ENCODE measurements at regions not wholly inside any gene's neighbourhood (a gene's known extent, or its start where the extent isn't known, plus 50 kb on each side); places are given as distances from the start of the nearest gene placed in this dataset.

DNA sequence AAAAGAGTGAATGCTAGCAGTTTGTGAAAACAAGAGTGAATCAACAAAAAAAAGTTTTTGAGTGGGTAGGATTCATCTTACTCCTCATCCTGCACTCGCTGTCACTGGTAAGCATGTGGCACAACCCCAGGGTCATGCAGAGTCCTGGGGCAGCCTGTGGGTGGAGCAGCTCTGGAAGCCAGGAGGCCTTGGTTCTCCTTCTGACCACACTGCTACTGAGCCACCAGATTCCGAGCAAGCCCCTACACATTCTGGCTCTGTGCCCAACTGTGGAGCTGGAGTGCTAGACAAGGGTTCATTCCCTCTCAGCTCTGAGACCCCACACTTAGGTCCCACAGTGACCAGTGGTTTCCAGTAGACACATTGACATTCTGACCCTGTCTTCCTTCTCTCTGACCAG is 670.6 kb downstream of the BCL11A start:
- no peak overlapping the region for H2AFZ ChIP-seq (ENCODE audit: low read depth, low read length)
- no peak overlapping the region for H3K9ac ChIP-seq (ENCODE audit: low read length)
- no peaks in the 10 kb centered on the region for H3K36me3 ChIP-seq (ENCODE audit: insufficient read depth, low read length)
- no peak overlapping the region for H3K4me3 ChIP-seq (ENCODE audit: low read length)
- H3K4me2 ChIP-seq (ENCODE audit: low read length) = no peak overlapping the region
- H3F3A ChIP-seq (ENCODE audit: insufficient read depth, low read length, poor library complexity, severe bottlenecking) = peaks cover 10% of the 10 kb centered on the region
- TF ChIP-seq, protein P1, sequence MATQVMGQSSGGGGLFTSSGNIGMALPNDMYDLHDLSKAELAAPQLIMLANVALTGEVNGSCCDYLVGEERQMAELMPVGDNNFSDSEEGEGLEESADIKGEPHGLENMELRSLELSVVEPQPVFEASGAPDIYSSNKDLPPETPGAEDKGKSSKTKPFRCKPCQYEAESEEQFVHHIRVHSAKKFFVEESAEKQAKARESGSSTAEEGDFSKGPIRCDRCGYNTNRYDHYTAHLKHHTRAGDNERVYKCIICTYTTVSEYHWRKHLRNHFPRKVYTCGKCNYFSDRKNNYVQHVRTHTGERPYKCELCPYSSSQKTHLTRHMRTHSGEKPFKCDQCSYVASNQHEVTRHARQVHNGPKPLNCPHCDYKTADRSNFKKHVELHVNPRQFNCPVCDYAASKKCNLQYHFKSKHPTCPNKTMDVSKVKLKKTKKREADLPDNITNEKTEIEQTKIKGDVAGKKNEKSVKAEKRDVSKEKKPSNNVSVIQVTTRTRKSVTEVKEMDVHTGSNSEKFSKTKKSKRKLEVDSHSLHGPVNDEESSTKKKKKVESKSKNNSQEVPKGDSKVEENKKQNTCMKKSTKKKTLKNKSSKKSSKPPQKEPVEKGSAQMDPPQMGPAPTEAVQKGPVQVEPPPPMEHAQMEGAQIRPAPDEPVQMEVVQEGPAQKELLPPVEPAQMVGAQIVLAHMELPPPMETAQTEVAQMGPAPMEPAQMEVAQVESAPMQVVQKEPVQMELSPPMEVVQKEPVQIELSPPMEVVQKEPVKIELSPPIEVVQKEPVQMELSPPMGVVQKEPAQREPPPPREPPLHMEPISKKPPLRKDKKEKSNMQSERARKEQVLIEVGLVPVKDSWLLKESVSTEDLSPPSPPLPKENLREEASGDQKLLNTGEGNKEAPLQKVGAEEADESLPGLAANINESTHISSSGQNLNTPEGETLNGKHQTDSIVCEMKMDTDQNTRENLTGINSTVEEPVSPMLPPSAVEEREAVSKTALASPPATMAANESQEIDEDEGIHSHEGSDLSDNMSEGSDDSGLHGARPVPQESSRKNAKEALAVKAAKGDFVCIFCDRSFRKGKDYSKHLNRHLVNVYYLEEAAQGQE (IDR thresholded peaks at IDR 0.05; ENCODE audit: borderline replicate concordance) = no peak
- TF ChIP-seq, protein P2, sequence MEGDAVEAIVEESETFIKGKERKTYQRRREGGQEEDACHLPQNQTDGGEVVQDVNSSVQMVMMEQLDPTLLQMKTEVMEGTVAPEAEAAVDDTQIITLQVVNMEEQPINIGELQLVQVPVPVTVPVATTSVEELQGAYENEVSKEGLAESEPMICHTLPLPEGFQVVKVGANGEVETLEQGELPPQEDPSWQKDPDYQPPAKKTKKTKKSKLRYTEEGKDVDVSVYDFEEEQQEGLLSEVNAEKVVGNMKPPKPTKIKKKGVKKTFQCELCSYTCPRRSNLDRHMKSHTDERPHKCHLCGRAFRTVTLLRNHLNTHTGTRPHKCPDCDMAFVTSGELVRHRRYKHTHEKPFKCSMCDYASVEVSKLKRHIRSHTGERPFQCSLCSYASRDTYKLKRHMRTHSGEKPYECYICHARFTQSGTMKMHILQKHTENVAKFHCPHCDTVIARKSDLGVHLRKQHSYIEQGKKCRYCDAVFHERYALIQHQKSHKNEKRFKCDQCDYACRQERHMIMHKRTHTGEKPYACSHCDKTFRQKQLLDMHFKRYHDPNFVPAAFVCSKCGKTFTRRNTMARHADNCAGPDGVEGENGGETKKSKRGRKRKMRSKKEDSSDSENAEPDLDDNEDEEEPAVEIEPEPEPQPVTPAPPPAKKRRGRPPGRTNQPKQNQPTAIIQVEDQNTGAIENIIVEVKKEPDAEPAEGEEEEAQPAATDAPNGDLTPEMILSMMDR (IDR thresholded peaks at IDR 0.05; ENCODE audit: poor library complexity, severe bottlenecking) = no peak
- no peak for TF ChIP-seq EP300 (conservative IDR thresholded peaks at IDR 0.05; ENCODE audit: poor library complexity, severe bottlenecking)
- H3K27me3 ChIP-seq (ENCODE audit: insufficient read depth, low read depth, low read length) = no peaks in the 10 kb centered on the region
- no peak overlapping the region for H3K27ac ChIP-seq (ENCODE audit: low read length)
- H3K9me3 ChIP-seq (ENCODE audit: low read length) = no peaks in the 10 kb centered on the region
- no peaks in the 10 kb centered on the region for H3K79me2 ChIP-seq (replicated peaks; ENCODE audit: insufficient read depth, low read length)
- H3K9me2 ChIP-seq (ENCODE audit: insufficient read depth, low read length) = no peaks in the 10 kb centered on the region
- no peaks in the 10 kb centered on the region for H4K20me1 ChIP-seq (ENCODE audit: insufficient read depth)

DNA sequence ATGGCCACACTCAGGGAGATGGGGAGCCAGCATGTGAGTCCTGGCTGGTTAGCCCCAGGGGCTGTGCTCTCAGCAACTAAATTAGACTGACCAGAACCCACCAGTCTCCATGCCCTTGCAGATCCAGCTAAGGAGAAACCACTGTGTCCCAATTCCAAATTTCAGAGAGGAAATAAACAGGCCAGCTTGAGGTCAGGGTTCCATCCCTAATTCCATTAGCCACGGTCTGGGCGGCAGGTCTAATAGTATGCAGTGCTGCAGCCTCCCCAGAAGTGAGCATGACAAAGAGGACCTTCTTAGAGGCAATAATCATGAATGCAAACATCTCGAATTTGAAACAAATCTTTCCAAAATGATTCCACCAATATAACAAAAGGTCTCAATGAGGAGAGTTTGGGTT is 671.2 kb downstream of the BCL11A start:
- H3K4me2 ChIP-seq (ENCODE audit: low read length) = no peak overlapping the region
- H2AFZ ChIP-seq (ENCODE audit: low read depth, low read length) = no peak overlapping the region
- H3K9ac ChIP-seq (ENCODE audit: low read length) = no peak overlapping the region
- no peaks in the 10 kb centered on the region for H4K20me1 ChIP-seq (ENCODE audit: insufficient read depth)
- no peaks in the 10 kb centered on the region for H3K9me3 ChIP-seq (ENCODE audit: low read length)
- no peak overlapping the region for H3K4me3 ChIP-seq (ENCODE audit: low read length)
- no peaks in the 10 kb centered on the region for H3K36me3 ChIP-seq (ENCODE audit: insufficient read depth, low read length)
- no peaks in the 10 kb centered on the region for H3K79me2 ChIP-seq (replicated peaks; ENCODE audit: insufficient read depth, low read length)
- H3F3A ChIP-seq (ENCODE audit: insufficient read depth, low read length, poor library complexity, severe bottlenecking) = peaks cover 10% of the 10 kb centered on the region
- no peaks in the 10 kb centered on the region for H3K9me2 ChIP-seq (ENCODE audit: insufficient read depth, low read length)
- no peaks in the 10 kb centered on the region for H3K27me3 ChIP-seq (ENCODE audit: insufficient read depth, low read depth, low read length)
- H3K27ac ChIP-seq (ENCODE audit: low read length) = peak overlapping the region; percentile 95
- TF ChIP-seq, protein P1 (IDR thresholded peaks at IDR 0.05; ENCODE audit: borderline replicate concordance) = no peak
- TF ChIP-seq EP300 (conservative IDR thresholded peaks at IDR 0.05; ENCODE audit: poor library complexity, severe bottlenecking) = no peak
- no peak for TF ChIP-seq POLR2AphosphoS5 (IDR thresholded peaks at IDR 0.05)
- TF ChIP-seq EZH2 (IDR thresholded peaks at IDR 0.05; ENCODE audit: borderline replicate concordance, insufficient read depth, low read length, poor library complexity, severe bottlenecking) = no peak
- no peak for TF ChIP-seq SMC3 (conservative IDR thresholded peaks at IDR 0.05; ENCODE audit: poor library complexity)
- TF ChIP-seq TAF1 (IDR thresholded peaks at IDR 0.05; ENCODE audit: low read depth) = no peak
